Small intestine (tissue), 7 donors: ENCODE measurements at regions not wholly inside any gene's neighbourhood (a gene's known extent, or its start where the extent isn't known, plus 50 kb on each side); places are given as distances from the start of the nearest gene placed in this dataset.
A peak's percentile ranks its signal among the peaks of the same experiment; 100 is the strongest.

Source experiments
- DNase-seq, 2 donors: peaks; one replicate each; pipeline versions ENCODE4 v3.0.0 to v3.0.0-alpha.2; 2013
- FAIRE-seq: peaks from 2 replicates; lab custom pipeline; 2012; peaks lifted over from hg19 to GRCh38; lab: Jason Lieb, UNC
- H3K27ac ChIP-seq, 3 donors: one replicate each; pipeline ENCODE4 v1.5.1; 2013; ENCODE audit warnings: low read length in 2 of 3, mild to moderate bottlenecking in 2 of 3, control low read depth in 1 of 3, inconsistent platforms in 1 of 3, low read depth in 1 of 3, moderate library complexity in 1 of 3
- H3K27me3 ChIP-seq, 3 donors: one replicate each; pipeline ENCODE4 v1.6.1; 2013; ENCODE audit warnings: low read length in 3 of 3, inconsistent platforms in 1 of 3; ENCODE audit not compliant: control insufficient read depth in 3 of 3, insufficient read depth in 3 of 3
- H3K36me3 ChIP-seq, 3 donors: one replicate each; pipeline ENCODE4 v1.6.1; 2013; ENCODE audit warnings: low read length in 3 of 3, inconsistent platforms in 1 of 3, low read depth in 1 of 3, mild to moderate bottlenecking in 1 of 3, moderate library complexity in 1 of 3; ENCODE audit not compliant: control insufficient read depth in 3 of 3, insufficient read depth in 2 of 3
- H3K4me1 ChIP-seq, 3 donors: one replicate each; pipeline ENCODE4 v1.6.1; 2013; ENCODE audit warnings: low read length in 2 of 3, inconsistent platforms in 1 of 3, low read depth in 1 of 3, mild to moderate bottlenecking in 1 of 3, moderate library complexity in 1 of 3; ENCODE audit not compliant: control insufficient read depth in 3 of 3, insufficient read depth in 2 of 3
- H3K4me3 ChIP-seq, 3 donors: one replicate each; pipeline ENCODE4 v1.5.1; 2013; ENCODE audit warnings: low read length in 3 of 3, control low read depth in 1 of 3, inconsistent platforms in 1 of 3, low read depth in 1 of 3, mild to moderate bottlenecking in 1 of 3, moderate library complexity in 1 of 3
- H3K9me3 ChIP-seq, 2 donors: one replicate each; pipeline ENCODE4 v1.6.1; 2013; ENCODE audit warnings: low read depth in 1 of 2, low read length in 1 of 2; ENCODE audit not compliant: control insufficient read depth in 2 of 2, insufficient read depth in 1 of 2
- WGBS, 3 donors: extraction: QIAGEN DNeasy Blood & Tissue Kit; methylation state at CpG; one replicate each; pipeline ENCODE4 v1.1.7; 2013; 5-methylcytosine and 5-hydroxymethylcytosine counted together
- donor health status: healthy with polysubstance abuse.
- donor health status: control.
- donor health status: control.
- donor health status: Bipolar disorder and iron deficiency.
- donor health status: healthy.

GRCh38 chr3:63193647-63194046 lies 84.5 kb upstream of the SYNPR start:
- H3K9me3 ChIP-seq, result no peaks in the 10 kb centered on the region
- H3K27ac ChIP-seq, result no peak overlapping the region
- H3K4me3 ChIP-seq, result no peak overlapping the region
- WGBS, 3 donors, result 2 to 9% (median 6%) methylated on average over 3 of the region's 3 CpGs
- H3K36me3 ChIP-seq, result no peaks in the 10 kb centered on the region
- DNase-seq (peak; percentile 42 to 59), FAIRE-seq (no peak)
- no peaks in the 10 kb centered on the region for H3K27me3 ChIP-seq
- H3K4me1 ChIP-seq, result no peaks in the 10 kb centered on the region

GRCh38 chr3:63199606-63200005 lies 78.5 kb upstream of the SYNPR start:
- 57 to 81% (median 80%) methylated on average over 2 of the region's 2 CpGs for WGBS, 3 donors
- DNase-seq (no peak), FAIRE-seq (no peak)
- Histone ChIP-seq H3K27me3 (peaks cover 0 to 2% (median 0%) of the 10 kb centered on the region in 3 donors), H3K9me3 (no peaks in the 10 kb centered on the region), H3K36me3 (no peaks in the 10 kb centered on the region), H3K27ac (no peak overlapping the region), H3K4me1 (no peaks in the 10 kb centered on the region), H3K4me3 (no peak overlapping the region)

DNA sequence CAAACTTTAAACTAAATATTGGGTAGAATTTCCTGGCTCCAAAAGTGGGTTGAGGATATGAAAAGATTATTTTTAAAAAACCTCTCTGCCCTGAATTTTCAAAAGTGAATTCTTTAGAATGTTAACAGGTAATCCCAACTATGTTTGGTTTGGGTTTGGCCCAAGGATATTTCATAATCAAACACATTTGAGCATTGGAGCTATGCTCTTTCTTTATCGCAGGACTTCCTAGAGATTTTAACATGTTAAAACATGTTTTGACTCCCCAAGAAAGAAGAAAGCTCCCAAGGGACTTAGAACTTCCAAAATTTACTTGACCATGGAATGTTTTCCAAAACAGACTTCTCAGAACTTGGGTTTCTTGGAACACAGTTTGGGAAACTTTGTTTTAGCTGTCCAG lies 75.6 kb upstream of the SYNPR start:
- WGBS, 3 donors, result 83 to 100% (median 95%) methylated on average over 1 of the region's 1 CpG
- H3K36me3 ChIP-seq, result no peaks in the 10 kb centered on the region
- no peak for FAIRE-seq

GRCh38 chr3:63207066-63207590 lies 71.0 kb upstream of the SYNPR start:
- DNase-seq, result no peak
- no peak for FAIRE-seq
- Histone ChIP-seq H3K36me3 (no peaks in the 10 kb centered on the region), H3K4me3 (no peak overlapping the region), H3K27me3 (no peaks in the 10 kb centered on the region), H3K4me1 (no peaks in the 10 kb centered on the region), H3K9me3 (no peaks in the 10 kb centered on the region), H3K27ac (no peak overlapping the region)
- 48 to 74% (median 52%) methylated on average over 2 of the region's 2 CpGs for whole genome bisulfite sequencing, 3 donors

More for the DNA sequence above, 75.6 kb upstream of the SYNPR start:
- DNase-seq, result no peak
- Histone ChIP-seq H3K4me1 (no peaks in the 10 kb centered on the region), H3K9me3 (no peaks in the 10 kb centered on the region), H3K4me3 (no peak overlapping the region), H3K27ac (no peak overlapping the region), H3K27me3 (peaks cover 0 to 2% (median 0%) of the 10 kb centered on the region in 3 donors)

- Histone ChIP-seq H3K27me3 (no peaks in the 10 kb centered on the region), H3K9me3 (no peaks in the 10 kb centered on the region), H3K27ac (no peak overlapping the region), H3K4me3 (no peak overlapping the region), H3K4me1 (no peaks in the 10 kb centered on the region), H3K36me3 (no peaks in the 10 kb centered on the region)
- DNase-seq (no peak), FAIRE-seq (no peak)
- 45 to 56% (median 50%) methylated on average over 1 of the region's 1 CpG for WGBS, 3 donors
Measured at GRCh38 chr3:63228087-63228486, 50.0 kb upstream of the SYNPR start.
